RPMI7951 (cell line): ENCODE measurements at regions not wholly inside any gene's neighbourhood (a gene's known extent, or its start where the extent isn't known, plus 50 kb on each side); places are given as distances from the start of the nearest gene placed in this dataset.
"Not testable (repeated sequence)": the region's sequence is repeated elsewhere in the genome, so short reads cannot be mapped to it uniquely, and the experiment has no call there.

Experiments
- DNase-seq: peaks from one replicate; pipeline ENCODE4 v3.0.0-alpha.2; 2012; ENCODE audit warnings: low read depth

DNA sequence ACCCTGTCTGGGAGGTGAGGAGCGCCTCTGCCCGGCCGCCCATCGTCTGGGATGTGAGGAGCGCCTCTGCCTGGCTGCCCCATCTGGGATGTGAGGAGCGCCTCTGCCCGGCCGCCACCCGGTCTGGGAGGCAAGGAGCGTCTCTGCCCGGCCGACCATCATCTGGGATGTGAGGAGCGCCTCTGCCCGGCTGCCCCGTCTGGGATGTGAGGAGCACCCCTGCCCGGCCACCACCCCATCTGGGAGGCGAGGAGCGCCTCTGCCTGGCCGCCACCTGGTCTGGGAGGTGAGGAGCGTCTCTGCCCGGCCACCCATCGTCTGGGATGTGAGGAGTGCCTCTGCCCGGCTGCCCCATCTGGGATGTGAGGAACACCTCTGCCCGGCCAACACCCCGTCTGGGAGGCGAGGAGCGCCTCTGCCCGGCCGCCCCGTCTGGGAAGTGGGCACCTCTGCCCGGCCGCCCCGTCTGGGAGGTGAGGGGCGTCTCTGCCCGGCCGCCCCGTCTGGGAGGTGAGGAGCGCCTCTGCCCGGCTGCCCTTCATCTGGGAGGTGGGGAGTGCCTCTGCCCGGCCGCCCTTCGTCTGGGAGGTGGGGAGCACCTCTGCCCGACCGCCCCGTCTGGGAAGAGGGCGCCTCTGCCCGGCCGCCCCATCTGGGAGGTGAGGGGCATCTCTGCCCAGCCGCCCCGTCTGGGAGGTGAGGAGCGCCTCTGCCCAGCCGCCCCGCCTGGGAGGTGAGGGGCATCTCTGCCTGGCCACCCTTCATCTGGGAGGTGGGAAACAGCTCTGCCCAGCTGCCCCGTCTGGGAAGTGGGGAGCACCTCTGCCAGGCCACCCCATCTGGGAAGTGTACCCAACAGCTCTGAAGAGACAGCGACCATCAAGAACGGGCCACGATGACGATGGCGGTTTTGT lies 399.7 kb downstream of the CAAP1 start:
- not testable (repeated sequence) for DNase-seq

- DNase-seq: not testable (repeated sequence)
These were observed 400.5 kb downstream of the CAAP1 start for GRCh38 chr9:26491922-26492607.

DNA sequence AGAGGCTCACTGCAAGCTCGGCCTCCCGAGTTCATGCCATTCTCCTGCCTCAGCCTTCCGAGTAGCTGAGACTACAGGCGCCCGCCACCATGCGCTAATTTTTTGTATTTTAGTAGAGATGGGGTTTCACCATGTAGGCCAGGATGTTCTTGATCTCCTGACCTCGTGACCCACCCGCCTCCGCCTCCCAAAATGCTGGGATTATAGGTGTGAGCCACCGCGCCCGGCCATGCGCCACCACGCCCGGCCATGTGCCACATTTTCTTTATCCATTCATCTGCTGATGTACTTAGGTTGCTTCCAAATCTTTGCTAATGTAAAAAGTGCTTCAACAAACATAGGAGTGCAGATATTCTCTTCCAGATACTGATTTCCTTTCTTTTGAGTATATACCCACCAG lies 408.6 kb downstream of the CAAP1 start:
- no peak for DNase-seq

GRCh38 chr9:26477963-26478362 lies 414.6 kb downstream of the CAAP1 start:
- no peak for DNase-seq

DNA sequence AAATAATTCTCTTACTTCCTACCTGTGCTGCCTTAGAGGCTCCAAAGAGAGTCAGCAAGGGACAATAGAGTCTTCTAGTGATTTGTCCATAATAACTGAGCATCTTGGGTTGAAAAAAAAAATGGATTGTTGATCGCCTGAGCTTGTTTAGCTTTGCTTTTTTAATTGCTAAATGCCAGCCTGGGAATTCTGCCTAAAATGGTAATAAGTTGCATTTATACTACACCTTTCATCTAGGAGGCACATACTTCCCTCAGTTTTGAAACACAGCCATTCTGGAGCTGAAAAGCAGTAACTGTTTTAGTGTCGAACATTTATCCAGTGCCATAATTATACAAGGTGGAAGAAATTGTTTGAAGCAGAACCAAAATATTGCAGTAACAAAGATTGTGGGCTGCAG lies 421.3 kb downstream of the CAAP1 start:
- DNase-seq: no peak

- no peak for DNase-seq
These were observed 422.3 kb downstream of the CAAP1 start for GRCh38 chr9:26470284-26470683.

- no peak for DNase-seq
These were observed 428.8 kb downstream of the CAAP1 start for GRCh38 chr9:26463837-26464236.

GRCh38 chr9:26462751-26463150 lies 429.9 kb downstream of the CAAP1 start:
- DNase-seq: no peak

- peak; percentile 10 for DNase-seq
These were observed 430.4 kb downstream of the CAAP1 start for GRCh38 chr9:26462213-26462612.

GRCh38 chr9:26460624-26461023 lies 432.0 kb downstream of the CAAP1 start:
- DNase-seq: no peak

DNA sequence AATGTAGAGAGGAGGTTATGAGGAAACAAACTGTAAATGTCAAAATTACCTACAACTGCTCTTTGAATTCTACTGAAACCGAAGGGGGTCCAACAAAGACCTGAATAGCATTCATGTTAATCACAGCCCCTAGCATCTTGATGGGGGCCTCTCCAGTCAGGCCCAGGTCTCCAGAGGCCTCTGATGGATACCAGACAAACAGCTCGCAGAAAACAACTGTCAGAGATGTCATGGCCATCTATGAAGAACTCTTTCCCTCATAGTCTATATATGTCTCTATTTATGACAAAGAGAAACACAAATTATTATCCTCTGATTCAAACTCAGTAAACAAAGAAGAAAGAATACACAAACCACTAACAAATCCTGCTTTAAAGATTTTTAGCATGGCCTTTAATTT lies 432.6 kb downstream of the CAAP1 start:
- no peak for DNase-seq

DNA sequence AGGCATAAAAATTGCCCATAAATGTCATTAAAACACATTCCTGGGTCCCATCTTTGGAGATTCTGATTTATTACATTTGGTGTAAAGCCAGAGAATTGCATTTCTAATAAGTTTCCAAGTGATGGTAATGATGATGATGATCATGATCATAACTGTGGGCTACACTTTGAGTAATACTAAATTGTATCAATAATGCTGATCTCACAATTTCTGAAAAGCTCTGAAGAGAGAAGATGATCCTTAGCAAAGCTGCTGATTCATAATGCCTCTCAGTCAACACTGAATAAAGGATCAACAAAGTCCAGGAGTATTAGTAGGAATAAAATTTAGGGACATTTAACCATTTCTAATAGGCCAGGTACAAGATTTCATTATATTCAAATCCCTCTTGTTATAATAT lies 434.5 kb downstream of the CAAP1 start:
- no peak for DNase-seq

- DNase-seq: no peak
These were observed 435.5 kb downstream of the CAAP1 start for GRCh38 chr9:26457151-26457550.

- no peak for DNase-seq
These were observed 453.5 kb downstream of the CAAP1 start for GRCh38 chr9:26439061-26439624.

GRCh38 chr9:26437056-26437711 lies 455.4 kb downstream of the CAAP1 start:
- DNase-seq: peak; percentile 0

DNA sequence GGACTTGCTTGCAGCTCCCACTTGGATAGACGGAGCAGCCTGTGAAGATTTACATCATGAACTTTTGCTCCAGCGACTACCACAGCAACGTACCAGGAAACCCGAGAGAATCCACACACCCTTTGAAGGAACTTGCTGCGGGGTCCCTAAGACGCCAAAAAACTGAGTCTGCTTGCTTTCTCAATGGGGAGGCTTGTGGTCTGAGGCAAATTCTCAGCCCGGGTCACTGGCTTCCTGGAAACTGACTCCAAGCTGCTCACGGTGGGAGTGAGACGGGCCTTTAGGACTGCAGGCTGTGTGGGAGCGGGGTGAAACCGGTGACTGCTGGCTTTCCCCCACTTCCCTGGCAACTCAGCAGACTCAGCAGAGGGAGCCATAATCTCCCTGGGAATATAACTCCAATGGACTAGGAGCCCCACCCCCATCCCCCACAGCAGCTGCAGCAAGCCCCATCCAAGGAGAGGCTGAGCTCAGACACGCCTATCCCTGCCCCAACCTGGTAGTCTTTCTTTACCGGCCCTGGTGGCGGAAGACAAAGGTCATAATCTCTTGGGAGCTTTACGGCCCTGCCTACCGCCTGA lies 466.0 kb downstream of the CAAP1 start:
- peak; percentile 28 for DNase-seq

- DNase-seq: no peak
These were observed 474.1 kb downstream of the CAAP1 start for GRCh38 chr9:26418480-26418879.

DNA sequence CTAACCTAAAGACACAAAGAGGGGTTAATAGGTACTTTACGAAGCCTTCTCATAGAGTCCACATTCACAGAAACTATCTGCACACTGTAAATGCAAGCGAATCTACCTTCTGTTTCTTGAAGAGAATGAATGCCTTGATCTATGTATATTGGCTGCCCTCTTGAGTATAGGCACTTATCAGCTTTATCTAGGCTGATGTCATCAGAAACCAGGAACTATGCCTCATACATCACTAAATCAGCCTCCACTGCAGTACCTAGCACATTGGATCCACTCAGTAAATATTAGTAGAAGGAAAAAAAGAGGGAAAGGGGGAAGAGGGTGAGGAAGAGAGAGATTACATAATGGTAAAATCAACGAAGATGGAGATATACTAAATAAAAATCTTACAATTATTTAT lies 477.1 kb downstream of the CAAP1 start:
- DNase-seq: no peak

- DNase-seq: no peak
These were observed 479.0 kb downstream of the CAAP1 start for GRCh38 chr9:26413611-26414010.

DNA sequence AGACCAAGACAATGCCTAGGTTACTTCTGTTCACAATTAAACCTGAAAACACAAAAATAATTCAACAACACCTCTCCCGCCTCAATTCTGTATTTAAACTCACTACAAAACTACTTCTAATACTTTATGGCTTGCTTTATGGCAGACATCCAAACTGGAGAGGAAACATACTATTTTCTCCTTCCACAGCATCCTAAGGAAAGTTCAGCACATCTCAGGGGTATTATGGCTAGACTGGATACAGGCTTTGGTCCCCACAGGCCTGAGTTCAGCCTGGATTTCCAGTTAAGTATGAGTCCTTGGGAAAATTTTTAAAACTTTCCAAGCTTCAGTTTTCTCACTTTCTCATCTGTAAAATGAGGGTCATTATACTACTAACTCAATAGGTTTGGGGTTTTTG lies 480.2 kb downstream of the CAAP1 start:
- no peak for DNase-seq

DNA sequence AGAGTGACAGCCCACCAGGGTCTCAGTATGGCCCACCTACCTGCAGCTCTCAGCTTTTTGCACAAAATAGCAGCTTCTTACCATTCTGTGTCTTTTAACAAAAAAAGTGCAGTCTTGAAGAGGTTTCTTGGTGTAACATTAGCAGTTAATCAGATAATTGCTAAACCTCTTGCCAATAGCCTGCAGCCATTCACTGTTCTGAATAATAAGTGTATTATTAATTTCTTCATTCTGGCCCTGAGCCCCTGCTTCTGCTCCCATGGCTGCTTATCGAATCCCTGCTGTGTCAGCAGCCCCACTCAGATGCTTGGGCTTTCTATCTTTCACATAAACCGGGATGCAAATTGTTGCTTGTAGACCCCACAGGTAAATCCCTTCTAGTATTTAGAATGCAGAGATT lies 485.9 kb downstream of the CAAP1 start:
- DNase-seq: no peak

DNA sequence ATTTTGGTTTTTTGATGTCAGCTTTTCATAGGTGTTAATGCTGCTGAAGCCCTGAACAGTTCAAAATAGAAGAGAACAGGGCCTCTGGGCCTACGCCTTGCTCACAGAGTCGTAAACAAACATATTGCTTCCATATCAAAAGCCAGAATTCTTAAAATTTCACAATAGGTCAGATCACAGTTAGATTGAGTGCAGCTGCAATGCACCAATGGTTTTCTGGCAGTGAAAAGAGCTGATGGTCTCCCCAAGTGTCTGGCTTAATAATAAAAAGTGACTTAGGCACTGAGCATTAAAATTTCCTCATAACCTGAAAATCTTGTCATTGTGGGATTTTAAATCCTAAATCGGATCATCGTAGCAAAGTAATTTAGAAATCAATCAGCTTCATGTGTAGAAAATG lies 493.0 kb downstream of the CAAP1 start:
- no peak for DNase-seq
